OCI-LY1 (cell line): ENCODE measurements at regions not wholly inside any gene's neighbourhood (a gene's known extent, or its start where the extent isn't known, plus 50 kb on each side); places are given as distances from the start of the nearest gene placed in this dataset.

Experiments used
- EZH2 ChIP-seq: fragments of 200-600 bp; sonication (generic), shearing (Covaris generic); IDR thresholded peaks from 2 replicates; pipeline ENCODE4 v1.8.0; 2017; ENCODE audit warnings: borderline replicate concordance, mixed run types, mild to moderate bottlenecking, antibody characterized with exemption, low read length, moderate library complexity, mixed read lengths
- TF ChIP-seq, protein P1 (sequence below): fragments of 200-600 bp; sonication (generic), shearing (Covaris generic); IDR thresholded peaks from 2 replicates; pipeline ENCODE4 v1.5.1; 2017; ENCODE audit warnings: mild to moderate bottlenecking, antibody characterized with exemption, low read length, moderate library complexity, mixed read lengths

DNA sequence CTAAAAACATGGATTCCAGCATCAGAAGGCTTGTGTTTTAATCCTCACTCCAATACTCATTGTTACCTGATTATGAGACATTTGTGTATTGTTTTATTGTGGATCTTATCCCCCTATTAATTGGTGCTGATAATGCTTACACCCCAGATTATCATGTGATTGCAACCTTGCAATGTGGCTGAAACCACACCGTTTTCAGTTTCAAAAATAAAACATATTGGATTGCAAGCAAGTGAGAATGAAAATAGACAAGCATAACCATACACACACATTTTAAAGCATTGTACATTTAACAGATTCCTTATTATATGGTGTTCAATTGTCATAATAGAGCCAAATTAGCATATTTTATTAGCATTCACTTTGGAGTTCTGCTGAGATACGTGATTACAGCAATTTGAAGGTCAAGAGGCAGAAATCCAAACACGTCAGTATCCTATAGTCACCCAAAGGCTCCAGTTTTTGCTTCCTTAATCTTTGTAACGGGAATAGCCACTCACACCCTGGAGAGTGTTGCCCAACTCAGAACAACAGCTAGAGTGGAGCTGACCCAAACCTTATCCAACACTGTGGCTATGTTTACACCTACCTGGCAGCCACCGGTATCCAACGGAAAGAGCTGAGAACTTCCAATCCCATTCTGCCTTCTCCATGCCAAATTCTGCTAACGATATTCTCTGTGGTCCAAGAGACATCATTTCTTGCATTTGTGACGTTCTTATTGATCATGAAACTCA is 317.1 kb upstream of the KLF6 start:
- TF ChIP-seq, protein P1, sequence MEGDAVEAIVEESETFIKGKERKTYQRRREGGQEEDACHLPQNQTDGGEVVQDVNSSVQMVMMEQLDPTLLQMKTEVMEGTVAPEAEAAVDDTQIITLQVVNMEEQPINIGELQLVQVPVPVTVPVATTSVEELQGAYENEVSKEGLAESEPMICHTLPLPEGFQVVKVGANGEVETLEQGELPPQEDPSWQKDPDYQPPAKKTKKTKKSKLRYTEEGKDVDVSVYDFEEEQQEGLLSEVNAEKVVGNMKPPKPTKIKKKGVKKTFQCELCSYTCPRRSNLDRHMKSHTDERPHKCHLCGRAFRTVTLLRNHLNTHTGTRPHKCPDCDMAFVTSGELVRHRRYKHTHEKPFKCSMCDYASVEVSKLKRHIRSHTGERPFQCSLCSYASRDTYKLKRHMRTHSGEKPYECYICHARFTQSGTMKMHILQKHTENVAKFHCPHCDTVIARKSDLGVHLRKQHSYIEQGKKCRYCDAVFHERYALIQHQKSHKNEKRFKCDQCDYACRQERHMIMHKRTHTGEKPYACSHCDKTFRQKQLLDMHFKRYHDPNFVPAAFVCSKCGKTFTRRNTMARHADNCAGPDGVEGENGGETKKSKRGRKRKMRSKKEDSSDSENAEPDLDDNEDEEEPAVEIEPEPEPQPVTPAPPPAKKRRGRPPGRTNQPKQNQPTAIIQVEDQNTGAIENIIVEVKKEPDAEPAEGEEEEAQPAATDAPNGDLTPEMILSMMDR, result no peak
- TF ChIP-seq EZH2, result no peak
